ENCODE measurements at regions not wholly inside any gene's neighbourhood (a gene's known extent, or its start where the extent isn't known, plus 50 kb on each side); places are given as distances from the start of the nearest gene placed in this dataset.

- TF ChIP-seq ZNF645 (tag by site-specific recombination; IDR thresholded peaks at IDR 0.05) (no peak), ZNF621 (tag by site-specific recombination; IDR thresholded peaks at IDR 0.05) (no peak), ZBTB17 (tag by site-specific recombination; IDR thresholded peaks at IDR 0.05) (peak; percentile 71), ZNF16 (tag by site-specific recombination; IDR thresholded peaks at IDR 0.05; ENCODE audit: low read depth) (no peak), ELK4 (IDR thresholded peaks at IDR 0.05; ENCODE audit: borderline replicate concordance, low read depth, low read length) (no peak), ZNF658 (tag by site-specific recombination; IDR thresholded peaks at IDR 0.05) (no peak), ZNF596 (tag by site-specific recombination; IDR thresholded peaks at IDR 0.05) (no peak), ZNF623 (tag by site-specific recombination; IDR thresholded peaks at IDR 0.05) (no peak), BCL6B (tag by site-specific recombination; IDR thresholded peaks at IDR 0.05) (no peak), HOXC10 (CRISPR knock-in tag; IDR thresholded peaks at IDR 0.05) (no peak), ZNF280C (tag by site-specific recombination; IDR thresholded peaks at IDR 0.05) (no peak), GLIS2 (tag by site-specific recombination; IDR thresholded peaks at IDR 0.05) (no peak), PRDM4 (tag by site-specific recombination; IDR thresholded peaks at IDR 0.05) (no peak)
Measured at GRCh38 chr1:101130673-101131072, 105.1 kb upstream of the DPH5 start (continued).

GRCh38 chr1:101128846-101129245 lies 103.3 kb upstream of the DPH5 start:
- H3K36me3 ChIP-seq (ENCODE audit: control insufficient read depth in 2 of 2, insufficient read depth in 1 of 2, low read length in 2 of 2): no peaks in the 10 kb centered on the region
- no peak overlapping the region for H3K27ac ChIP-seq (ENCODE audit: extremely low read depth, low read depth, low read length)
- H3K4me1 ChIP-seq (ENCODE audit: control insufficient read depth, insufficient read depth, low read length): peaks cover 3% of the 10 kb centered on the region
- ChIA-PET POLR2A (no interaction called here), CTCF (interaction anchor here (0.9 kb wide), 1 partner anchor 21 kb away, joined by 4 read pairs; no protein-coding TSS in a partner anchor)
- no peak for TF ChIP-seq ZNF280D (tag by site-specific recombination; IDR thresholded peaks at IDR 0.05)
- H3K9me3 ChIP-seq (ENCODE audit: control insufficient read depth, insufficient read depth, low read depth, low read length): no peaks in the 10 kb centered on the region
- no peak overlapping the region for H3K4me3 ChIP-seq (ENCODE audit: low read depth, low read length)

Measured in HEK293 (cell line).